ENCODE measurements at regions not wholly inside any gene's neighbourhood (a gene's known extent, or its start where the extent isn't known, plus 50 kb on each side); places are given as distances from the start of the nearest gene placed in this dataset.

GRCh38 chr3:168213920-168214319 lies 118.2 kb upstream of the GOLIM4 start:
- Histone ChIP-seq H3K27me3 (ENCODE audit: insufficient read depth) (no peaks in the 10 kb centered on the region), H3F3A (replicated peaks; ENCODE audit: low read depth) (no peaks in the 10 kb centered on the region), H3K4me2 (no peak overlapping the region), H2AFZ (no peak overlapping the region), H3K4me3 (no peak overlapping the region), H3K27ac (ENCODE audit: low read depth) (no peak overlapping the region), H3K36me3 (ENCODE audit: insufficient read depth) (no peaks in the 10 kb centered on the region), H3K9me2 (ENCODE audit: insufficient read depth) (no peaks in the 10 kb centered on the region), H4K20me1 (replicated peaks; ENCODE audit: insufficient read depth) (no peaks in the 10 kb centered on the region), H3K79me2 (replicated peaks; ENCODE audit: insufficient read depth) (no peaks in the 10 kb centered on the region), H3K4me1 (ENCODE audit: insufficient read depth) (no peaks in the 10 kb centered on the region)
- DNase-seq (ENCODE audit: low spot score) (peak; percentile 1), ATAC-seq (no peak)
- Mint-ChIP-seq H3K4me3 (no peak overlapping the region), H3K9me3 (peaks cover 4% of the 10 kb centered on the region), H3K27ac (no peak overlapping the region), H3K4me1 (peaks cover 13% of the 10 kb centered on the region), H3K36me3 (ENCODE audit: low read depth) (peaks cover 3% of the 10 kb centered on the region), H3K27me3 (ENCODE audit: insufficient read depth, low read depth, poor library complexity) (no peaks in the 10 kb centered on the region)
- TF ChIP-seq CREB1 (CRISPR knock-in tag; IDR thresholded peaks at IDR 0.05; ENCODE audit: low read depth) (no peak), POLR2AphosphoS5 (IDR thresholded peaks at IDR 0.05; ENCODE audit: low read depth) (no peak), NANOG (IDR thresholded peaks at IDR 0.05; ENCODE audit: borderline replicate concordance) (no peak), EZH2 (IDR thresholded peaks at IDR 0.05; ENCODE audit: low read depth, unreplicated experiment) (no peak), ZNF114 (CRISPR knock-in tag; IDR thresholded peaks at IDR 0.05) (no peak), ZNF462 (CRISPR knock-in tag; IDR thresholded peaks at IDR 0.05) (no peak), ETS1 (IDR thresholded peaks at IDR 0.05) (no peak), CTCF (conservative IDR thresholded peaks at IDR 0.05; ENCODE audit: low read depth in 2 of 2) (no peak), ZNF331 (CRISPR knock-in tag; IDR thresholded peaks at IDR 0.05; ENCODE audit: low read depth) (no peak), STAT1 (IDR thresholded peaks at IDR 0.05; ENCODE audit: unreplicated experiment) (no peak), REST (IDR thresholded peaks at IDR 0.05; ENCODE audit: unreplicated experiment) (no peak), EZH2phosphoT487 (IDR thresholded peaks at IDR 0.05; ENCODE audit: unreplicated experiment) (no peak), JUNB (IDR thresholded peaks at IDR 0.05; ENCODE audit: unreplicated experiment) (no peak)

Data from GM23338 (cell line).